GM18520 (cell line): ENCODE measurements at regions not wholly inside any gene's neighbourhood (a gene's known extent, or its start where the extent isn't known, plus 50 kb on each side); places are given as distances from the start of the nearest gene placed in this dataset.
A peak's percentile ranks its signal among the peaks of the same experiment; 100 is the strongest.
"Not testable (repeated sequence)": the region's sequence is repeated elsewhere in the genome, so short reads cannot be mapped to it uniquely, and the experiment has no call there.

Source experiments
- ATAC-seq: cut with Tn5 transposase; IDR thresholded peaks from one replicate; pipeline ENCODE4 v1.9.1; 2021; ENCODE audit not compliant: unreplicated experiment

DNA sequence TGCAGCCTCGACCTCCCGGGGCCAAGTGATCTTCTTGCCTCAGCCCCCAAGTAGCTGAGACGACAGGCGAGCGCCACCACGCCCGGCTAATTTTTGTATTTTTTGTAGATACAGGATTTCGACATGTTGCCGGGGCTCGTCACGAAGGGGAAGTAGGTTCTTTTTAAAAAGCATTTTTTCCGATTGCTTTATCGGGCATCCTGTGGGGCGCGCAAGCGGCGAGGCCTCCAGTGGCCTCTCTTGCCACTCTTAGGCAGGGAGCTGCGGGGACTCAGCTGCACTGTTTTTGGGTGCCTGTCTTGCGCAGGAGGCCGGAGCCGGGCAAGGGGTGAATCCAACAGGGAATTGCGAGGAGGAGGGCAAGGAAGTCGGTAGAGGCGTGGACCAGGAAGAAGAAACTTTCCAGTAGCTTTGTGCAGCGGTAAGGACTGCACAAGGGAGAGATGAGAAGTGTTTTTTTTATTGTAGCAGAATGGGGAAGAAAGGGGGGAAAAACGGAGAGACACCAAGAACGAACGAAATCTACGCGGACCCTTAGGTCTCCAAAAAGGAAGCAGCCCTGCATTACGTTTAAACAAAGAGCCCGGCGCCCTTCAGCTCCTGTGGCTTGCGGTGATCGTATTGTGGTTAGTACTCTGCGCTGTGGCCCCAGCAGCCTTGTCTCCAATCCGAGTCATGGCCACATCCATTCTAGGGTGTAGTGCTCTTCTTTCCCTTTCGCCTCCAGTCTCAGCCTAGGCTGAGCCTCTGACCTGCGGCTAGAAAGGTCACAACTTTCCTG, 164.8 kb downstream of the PPIAL4G start:
- no peak for ATAC-seq

DNA sequence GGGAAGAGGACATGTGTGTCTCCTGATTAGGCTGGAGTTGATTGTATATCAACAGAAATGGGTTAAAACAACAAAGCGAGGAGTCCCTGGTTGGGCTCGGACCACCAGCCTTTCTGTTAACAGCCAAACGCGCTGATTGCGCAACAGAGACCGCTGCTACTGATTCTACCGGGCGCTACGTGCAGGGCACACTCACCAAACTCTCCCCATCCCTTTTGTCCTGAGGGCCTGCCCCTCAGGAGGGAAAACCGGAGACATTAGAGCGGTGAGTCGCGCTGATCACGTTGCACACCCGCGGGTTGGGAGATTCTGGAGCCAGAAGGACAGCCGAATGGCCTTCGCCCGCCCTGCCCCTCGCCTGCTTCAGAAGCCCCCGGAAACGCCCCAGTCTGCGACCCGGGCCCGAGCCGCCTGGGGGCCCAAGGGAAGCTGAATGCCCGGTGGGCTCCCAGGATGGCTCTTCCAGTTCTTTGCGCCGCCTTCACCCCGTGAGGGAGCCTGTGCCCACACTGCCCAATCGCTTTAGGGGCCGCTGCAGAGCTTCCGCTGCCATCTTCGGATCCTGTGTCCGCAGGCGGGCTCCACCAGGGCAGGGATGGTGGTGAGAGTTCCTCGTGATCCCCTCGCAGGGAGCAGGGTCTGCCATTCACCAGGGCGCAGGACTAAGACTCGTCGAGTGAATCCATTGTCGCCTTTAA, 165.4 kb upstream of the NBPF11 start:
- ATAC-seq = no peak

DNA sequence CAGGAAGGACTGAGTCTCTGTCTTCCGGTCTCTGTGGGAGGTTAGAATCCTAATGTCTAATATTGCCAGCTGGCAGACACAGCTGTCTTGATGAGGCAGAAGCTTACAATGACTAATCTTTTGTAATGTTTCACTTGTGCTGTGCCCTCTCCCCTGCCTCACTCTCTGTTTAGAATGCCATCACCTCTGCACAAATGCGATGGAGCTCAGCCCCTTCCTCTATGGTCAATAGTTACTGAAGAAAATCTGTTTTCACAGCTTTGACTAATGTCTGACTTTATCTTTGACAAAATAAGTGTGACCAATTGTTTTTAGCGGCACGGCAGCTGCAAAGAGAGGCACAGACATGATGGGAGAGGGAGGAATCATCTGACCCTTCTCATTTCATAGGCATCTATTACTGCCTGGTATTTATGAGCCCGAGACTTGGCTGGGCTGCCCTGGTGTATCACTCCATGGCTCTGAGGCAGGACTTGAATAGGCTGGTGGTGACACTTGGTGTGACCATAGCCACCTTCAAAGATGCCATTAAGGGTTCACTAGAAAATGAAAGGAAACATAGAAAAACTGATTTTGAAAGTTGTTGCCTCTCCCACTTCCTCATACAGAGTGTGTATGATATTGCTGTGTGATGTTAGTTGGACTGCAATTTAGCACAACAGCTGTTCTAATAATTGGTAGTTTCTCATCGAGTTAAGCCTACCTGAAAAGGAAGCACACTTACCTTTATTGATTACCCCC, 163.2 kb upstream of the NBPF11 start:
- ATAC-seq = peak; percentile 68

DNA sequence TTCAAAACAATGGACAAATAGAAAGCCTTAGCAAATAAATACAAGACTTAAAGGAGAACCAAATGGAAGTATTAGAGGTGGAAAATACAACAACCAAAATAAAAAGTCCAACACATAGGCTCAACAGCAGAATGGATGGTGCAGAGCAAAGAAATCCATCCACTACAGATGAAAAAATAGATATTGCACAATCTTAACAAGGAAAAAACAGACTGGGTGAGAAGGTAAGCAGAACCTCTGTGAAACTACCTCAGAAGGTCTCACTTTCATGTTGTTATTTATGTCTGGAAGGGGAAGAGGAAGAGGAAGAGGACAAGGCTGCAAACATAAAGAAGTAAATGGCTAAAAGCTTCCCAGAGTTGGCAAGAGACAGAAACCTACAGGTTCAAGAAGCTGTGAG, 158.7 kb upstream of the NBPF11 start:
- ATAC-seq = no peak

DNA sequence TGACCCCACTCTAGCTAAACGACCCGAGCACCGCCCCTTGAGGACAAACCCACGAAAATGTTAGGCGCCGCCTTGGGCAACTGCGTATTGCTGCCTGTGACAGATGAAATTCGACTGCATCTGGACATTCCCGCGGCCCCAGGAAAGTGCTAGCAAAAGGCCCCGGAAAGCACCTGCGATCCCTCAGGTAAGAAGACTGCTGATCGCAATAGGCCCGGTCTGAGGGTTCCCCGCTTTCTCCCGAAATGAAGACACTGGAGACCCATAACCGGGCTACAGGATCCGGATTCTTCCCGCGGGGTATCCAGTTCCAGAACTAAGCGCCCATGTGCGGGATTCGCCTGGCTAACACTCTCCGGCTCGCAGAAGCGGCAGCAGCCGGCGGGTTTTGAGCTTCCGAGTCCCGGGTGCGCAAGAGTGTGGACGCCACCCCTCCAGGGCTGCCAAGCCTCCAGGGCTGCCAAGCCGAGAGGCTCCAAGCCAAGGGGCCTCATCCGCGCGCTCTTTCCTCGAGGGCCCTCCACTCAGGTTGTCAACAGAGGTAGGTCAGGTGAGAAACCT, 157.9 kb upstream of the NBPF11 start:
- ATAC-seq = no peak

DNA sequence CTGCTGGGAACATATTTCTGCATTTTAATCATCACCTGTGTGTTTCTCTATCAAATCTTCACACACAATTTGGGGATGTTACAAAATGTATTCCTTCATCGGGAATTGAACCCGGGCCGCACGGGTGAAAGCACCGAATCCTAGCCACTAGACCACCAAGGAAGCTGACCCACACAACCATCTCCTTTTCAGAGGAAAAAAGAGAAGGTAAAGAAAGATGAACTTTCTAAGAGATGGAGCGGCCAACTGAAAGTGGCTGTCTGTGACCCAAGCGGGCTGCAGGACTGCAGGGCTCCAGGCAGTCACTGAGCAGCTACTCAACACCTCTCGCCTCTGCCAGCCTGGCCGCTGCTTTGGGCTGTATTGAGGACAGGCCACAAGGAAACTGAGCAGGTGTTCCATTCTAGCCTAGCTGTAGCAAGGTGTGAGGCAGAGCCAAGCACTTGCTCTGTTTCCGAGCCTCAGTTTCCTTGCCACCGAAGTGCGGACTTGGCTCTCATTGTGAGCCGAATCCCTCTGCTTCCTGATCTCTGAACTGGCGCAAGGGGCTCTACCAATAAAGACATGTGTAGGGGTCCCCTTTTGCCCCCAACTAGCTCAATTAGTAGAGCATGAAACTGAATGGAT, 156.9 kb upstream of the NBPF11 start:
- no peak for ATAC-seq

DNA sequence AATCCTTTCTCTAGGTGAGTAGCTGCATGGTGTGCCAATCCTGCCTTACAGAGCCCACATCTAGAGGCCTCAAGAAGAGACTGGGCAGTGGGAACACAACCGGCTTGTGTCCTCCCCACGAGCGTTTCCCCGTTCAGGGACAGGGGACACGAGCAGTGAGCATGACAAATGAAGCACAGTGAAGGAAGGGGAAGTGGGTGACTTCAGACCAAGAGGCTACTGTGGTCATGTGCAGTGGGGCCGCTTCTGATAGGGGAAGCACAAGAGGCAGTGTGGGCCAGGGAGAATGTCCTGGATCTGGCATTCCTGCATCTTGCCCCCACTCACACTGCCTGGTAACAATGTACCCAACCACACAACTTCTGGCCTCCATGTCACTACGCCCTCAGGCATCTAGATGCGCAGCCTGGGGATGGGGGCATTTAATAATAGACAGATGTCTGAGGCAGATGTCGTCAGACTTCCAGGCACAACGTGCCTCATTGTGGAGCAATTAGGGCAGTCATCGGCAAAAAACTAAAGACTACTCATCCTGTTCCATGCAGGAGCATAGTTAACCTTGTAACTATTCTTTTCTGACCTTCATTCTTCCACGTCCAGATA, 155.6 kb upstream of the NBPF11 start:
- ATAC-seq = no peak

DNA sequence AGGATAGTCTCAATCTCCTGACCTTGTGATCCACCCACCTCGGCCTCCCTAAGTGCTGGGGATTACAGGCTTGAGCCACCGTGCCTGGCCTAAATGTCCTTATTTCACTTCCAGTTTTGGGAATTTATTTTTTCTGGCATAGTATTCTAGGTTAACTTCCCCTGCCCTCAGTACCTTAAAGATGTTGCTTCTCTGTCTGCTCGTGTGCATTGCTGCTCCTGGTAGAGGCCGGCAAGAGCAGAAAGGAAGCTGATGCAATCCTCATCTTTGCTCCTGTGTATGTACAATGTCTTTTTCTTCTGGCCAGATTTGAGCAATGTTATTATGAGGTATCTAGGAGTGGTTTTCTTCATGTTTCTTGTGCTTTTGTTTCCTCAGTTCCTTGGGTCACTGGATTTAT, 152.9 kb upstream of the NBPF11 start:
- ATAC-seq = not testable (repeated sequence)

DNA sequence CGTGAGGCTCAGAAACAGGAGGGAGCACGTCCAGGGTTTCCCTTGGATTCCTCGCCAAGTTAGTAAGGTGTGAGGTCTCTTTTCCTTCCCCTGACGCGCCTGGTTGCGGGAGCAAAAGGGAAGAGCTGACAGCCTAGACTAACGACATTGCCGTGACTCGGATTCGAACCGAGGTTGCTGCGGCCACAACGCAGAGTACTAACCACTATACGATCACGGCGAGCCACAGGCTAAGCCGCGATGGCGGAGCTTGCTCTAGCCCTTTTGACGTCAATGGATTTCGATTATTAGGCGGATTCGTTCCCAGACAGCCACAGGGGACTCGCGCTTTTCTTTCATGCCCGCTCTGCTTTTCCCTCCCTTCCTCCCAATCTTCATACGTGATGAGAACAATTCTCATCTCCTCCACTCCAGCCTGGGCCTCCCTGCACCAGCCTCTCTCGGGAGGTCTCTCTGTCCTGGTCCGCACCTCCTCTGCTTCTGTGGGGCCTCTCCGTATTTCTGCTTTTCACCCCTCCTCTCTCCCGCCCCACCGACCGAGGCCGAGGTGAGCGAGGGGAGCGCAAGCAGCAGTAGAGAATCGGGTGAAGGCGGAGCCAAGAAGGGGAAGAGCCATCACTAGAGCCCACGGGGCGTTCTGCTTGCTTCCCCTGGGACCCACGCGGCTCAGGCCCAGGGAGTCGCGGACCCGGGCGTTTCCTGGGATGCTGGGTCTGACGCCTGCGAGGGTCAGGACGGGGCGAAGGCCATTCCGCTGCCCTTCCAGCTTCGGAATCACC, 150.7 kb upstream of the NBPF11 start:
- peak; percentile 54 for ATAC-seq

DNA sequence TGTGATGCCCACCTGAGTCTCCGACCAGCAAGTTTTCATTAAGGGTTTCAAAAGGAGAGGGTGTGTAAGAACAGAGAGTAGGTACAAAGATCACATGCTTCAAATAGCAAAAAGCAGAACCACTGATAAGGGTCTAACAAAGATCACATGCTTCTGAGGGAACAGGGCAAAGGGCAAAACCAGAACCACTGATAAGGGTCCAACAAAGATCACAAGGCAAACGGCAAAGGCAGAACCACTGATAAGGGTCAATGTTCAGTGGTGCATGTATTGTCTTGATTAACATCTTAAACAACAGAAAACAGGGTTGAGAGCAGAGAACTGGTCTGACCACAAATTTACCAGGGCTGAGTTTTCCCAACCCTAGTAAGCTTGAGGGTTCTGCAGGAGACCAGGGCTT, 145.8 kb upstream of the NBPF11 start:
- ATAC-seq = not testable (repeated sequence)

DNA sequence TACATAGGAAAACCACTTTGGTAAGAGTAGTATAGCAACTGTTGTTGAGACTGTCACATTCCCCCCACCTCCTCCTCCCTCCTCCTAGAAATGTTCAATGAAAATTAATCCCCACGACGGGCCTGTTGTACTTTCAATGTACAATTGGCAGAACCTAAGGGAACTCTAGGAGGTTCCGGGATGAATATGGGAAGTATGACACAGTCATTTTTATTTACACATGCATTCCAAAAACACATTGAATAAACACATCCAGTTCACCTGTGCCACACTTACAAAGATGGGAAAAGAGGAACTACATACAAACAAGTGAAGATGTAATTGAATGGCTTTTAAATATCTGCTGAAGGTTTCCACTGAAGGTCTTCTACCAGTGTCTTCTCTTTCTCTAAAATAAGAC, 144.4 kb upstream of the NBPF11 start:
- no peak for ATAC-seq

DNA sequence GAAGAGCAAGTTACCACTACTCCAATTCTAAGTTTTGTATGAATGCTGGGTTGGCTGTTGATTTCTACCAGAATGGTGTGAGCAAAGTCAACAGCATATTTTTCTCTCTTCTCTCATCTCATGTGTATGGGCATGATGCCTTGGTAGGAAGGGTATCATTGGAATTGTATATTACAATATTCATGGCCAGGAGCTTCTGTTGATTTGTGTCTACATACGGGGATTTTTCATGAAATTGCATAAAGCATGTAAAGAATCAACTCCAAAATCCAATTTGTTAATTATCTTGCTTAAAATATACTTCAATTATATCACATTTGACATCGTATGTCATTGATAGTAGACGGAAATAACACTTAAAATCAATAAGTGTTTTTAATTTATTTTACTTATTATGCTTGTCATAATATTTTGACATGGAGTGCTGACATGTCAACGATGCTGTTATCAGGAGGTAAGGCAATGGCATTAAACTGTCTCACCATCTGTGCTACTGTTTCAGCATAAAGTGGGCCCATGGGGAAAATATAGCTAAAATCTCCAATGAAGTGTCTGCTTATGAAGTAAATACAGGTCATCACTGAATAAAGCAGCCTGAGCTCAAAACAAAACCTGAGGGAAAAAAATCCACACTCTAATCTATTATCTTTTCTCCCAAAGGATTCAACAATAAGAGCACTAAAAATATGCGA, 142.2 kb upstream of the NBPF11 start:
- ATAC-seq = no peak

DNA sequence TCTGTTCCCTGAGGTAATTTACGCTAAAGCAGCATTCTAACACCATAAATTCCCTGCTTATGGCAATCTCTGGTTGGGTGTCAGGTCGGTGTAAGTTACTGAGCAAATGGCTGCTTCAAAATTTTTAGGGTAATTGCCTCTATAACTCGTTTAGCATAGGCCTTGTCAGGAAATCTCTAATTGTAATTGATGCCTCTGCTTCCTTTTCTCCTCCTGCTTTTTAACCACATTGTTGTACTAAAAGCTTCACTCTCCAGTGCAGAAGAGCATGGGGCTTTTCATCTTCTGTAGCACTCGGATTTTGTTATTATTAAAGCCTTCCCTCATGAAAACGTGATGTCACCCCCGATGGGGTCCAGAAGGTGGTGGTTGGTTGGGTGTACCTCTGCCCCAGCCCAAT, 141.6 kb upstream of the NBPF11 start:
- ATAC-seq = no peak

DNA sequence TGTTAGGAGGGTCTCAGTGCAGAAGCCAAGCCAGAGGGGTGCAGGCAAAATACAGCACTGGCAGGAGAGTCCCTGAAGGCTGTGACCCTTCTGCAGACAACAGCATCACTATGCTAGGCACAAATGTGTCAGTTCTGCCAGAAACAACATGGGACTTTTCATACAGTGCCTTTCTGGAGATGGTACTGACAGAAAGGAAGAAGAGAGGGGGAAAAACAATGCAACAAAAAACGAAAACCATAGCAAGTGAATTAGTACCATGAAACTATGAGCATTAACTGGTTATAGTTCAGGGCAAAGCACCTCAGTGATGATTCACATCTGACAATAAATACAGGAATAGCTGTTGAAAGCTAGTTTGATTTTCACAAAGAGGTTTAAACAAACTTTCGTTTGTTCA, 140.8 kb upstream of the NBPF11 start:
- no peak for ATAC-seq

DNA sequence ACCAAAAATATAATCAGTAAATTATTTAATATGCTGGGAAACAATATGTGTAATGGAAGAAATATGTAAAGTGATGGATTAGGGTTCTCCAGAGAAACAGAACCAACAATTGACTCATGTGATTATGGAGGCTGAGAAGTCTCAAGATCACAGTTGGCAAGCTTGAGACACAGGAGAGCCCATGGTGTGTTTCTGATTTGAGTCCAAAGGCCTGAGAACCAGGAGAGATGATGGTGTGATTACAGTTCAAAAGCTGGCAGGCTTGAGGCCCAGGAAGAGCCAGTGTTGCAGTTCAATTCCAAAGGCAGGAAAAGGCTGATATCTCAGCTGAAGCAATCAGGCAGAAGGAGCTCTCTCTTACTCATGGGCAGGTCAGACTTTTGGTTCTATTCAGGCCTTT, 138.8 kb upstream of the NBPF11 start:
- ATAC-seq = no peak

DNA sequence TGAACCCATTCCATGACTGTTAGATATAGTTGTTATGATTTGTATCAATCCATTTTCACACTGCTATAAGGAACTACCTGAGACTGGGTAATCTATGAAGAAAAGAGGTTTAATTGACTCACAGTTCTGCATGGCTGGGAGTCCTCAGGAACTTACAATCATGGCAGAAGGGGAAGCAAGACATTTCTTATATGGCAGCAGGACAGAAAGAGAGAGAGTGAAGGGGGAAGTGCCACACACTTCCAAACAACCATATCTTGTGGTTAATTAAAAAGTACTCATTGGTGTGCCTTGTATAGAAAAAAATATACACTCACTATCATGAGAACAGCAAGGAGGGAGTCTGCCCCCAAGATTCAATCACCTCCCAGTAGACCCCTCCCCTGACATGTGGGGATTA, 137.6 kb upstream of the NBPF11 start:
- ATAC-seq = no peak

DNA sequence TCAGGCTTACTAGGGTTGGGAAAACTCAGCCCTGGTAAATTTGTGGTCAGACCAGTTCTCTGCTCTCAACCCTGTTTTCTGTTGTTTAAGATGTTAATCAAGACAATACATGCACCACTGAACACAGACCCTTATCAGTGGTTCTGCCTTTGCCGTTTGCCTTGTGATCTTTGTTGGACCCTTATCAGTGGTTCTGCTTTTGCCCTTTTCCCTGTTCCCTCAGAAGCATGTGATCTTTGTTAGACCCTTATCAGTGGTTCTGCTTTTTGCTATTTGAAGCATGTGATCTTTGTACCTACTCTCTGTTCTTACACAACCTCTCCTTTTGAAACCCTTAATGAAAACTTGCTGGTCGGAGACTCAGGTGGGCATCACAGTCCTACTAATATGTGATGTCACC, 133.9 kb upstream of the NBPF11 start:
- ATAC-seq = not testable (repeated sequence)

DNA sequence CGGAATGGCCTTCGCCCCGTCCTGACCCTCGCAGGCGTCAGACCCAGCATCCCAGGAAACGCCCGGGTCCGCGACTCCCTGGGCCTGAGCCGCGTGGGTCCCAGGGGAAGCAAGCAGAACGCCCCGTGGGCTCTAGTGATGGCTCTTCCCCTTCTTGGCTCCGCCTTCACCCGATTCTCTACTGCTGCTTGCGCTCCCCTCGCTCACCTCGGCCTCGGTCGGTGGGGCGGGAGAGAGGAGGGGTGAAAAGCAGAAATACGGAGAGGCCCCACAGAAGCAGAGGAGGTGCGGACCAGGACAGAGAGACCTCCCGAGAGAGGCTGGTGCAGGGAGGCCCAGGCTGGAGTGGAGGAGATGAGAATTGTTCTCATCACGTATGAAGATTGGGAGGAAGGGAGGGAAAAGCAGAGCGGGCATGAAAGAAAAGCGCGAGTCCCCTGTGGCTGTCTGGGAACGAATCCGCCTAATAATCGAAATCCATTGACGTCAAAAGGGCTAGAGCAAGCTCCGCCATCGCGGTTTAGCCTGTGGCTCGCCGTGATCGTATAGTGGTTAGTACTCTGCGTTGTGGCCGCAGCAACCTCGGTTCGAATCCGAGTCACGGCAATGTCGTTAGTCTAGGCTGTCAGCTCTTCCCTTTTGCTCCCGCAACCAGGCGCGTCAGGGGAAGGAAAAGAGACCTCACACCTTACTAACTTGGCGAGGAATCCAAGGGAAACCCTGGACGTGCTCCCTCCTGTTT, 128.9 kb upstream of the NBPF11 start:
- ATAC-seq = peak; percentile 62
